GM18507 (cell line): ENCODE measurements at regions not wholly inside any gene's neighbourhood (a gene's known extent, or its start where the extent isn't known, plus 50 kb on each side); places are given as distances from the start of the nearest gene placed in this dataset.

Source experiments
- DNase-seq: peaks from one replicate; pipeline ENCODE4 v3.0.0; 2011; ENCODE audit warnings: low read depth; ENCODE audit not compliant: insufficient read length; ENCODE audit errors: extremely low spot score
- FAIRE-seq: peaks from 2 replicates; lab custom pipeline; 2011; peaks lifted over from hg19 to GRCh38; lab: Jason Lieb, UNC

DNA sequence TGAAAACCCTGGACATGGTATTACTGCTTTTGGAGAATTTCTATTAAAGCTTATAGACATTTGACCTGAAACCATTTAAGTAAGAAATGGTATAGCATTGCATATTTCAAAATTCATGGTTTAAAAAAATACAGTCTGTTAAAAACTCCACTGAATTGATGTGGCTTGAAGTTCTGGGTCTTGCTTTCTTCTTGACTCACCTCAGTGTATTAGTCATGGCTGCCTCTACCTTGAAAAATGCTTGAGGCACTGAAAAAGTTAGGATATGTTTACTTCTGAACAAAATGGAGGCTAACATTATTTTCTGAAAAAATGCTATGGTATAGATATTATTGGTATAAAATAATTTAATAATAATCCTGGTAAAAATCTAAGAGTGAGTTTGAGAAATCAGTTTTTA, 349.2 kb downstream of the AASDHPPT start:
- FAIRE-seq = no peak
- no peak for DNase-seq

DNA sequence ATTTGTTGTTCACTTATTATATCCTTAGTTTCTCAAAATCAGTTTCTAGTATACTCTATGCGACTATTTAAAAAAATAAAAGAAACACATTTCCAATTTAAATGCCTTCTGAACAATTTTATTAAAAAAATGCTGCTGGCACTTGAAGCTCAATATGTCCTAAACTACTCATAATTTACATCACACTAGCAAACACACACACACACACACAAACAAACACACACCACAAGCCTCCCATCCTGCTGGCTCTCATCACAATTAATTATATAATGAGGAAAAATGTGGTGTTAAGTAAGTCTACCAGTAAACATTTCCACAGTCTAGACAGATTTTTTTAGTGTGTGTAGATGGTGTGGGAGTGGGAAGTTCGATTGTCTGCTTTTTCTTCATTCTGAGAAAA, 350.3 kb downstream of the AASDHPPT start:
- DNase-seq (no peak), FAIRE-seq (no peak)

DNA sequence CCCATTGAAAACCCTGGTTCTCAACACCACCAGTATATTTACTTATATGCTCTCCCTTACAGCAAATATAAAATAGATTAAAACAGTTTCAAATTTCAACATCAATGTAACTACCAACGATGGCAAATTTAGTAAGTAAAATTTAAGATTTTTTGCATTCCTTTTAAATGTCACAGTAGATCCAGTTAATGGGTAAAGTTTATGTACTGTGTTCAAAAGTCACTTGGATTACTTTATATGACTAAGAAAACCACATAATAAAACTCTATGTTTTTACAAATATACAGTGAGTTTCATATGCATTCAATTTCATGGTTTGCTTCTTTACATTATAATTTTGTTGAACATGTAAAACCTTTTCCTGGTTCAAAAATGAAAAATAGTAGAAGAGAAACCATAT, 364.6 kb downstream of the AASDHPPT start:
- no peak for FAIRE-seq
- no peak for DNase-seq

DNA sequence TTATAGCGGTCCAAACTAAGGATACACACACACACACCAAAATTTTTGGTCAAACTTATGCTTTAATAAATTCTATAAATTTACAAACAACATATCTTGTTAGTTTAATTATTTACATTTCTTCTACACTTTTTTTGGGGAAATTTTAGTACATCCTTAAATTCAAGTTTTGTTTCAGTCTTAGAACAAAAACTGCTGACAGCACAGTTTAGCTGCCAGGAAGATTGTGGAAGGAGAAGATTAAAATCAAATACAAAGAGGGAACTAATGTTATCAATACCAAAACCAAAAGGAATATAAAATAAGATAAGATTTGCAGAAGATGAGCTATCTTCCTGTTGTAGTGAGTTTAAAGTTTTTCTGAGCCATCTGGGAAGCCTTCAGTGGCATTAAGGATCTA, 368.8 kb downstream of the AASDHPPT start:
- FAIRE-seq = no peak
- no peak for DNase-seq

DNA sequence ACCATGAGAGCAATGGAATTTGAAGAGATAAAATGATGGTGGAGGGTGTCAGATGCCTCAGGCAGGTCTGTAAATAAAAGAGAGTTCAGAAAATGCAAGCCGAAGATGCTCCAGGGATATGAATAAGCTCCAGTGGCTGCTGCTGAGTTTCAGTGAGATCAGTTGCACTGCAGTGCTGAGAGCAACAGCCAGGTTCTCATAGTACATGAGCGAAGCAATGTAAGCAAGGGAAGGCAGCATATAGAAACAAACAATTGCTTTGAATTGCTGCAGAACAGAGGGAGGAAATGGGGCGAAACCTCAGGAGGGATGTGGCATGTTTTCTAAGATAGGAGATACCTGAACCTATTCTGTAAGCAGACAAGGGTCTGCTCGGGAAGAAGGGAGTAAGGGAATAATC, 369.5 kb downstream of the AASDHPPT start:
- FAIRE-seq = no peak

DNA sequence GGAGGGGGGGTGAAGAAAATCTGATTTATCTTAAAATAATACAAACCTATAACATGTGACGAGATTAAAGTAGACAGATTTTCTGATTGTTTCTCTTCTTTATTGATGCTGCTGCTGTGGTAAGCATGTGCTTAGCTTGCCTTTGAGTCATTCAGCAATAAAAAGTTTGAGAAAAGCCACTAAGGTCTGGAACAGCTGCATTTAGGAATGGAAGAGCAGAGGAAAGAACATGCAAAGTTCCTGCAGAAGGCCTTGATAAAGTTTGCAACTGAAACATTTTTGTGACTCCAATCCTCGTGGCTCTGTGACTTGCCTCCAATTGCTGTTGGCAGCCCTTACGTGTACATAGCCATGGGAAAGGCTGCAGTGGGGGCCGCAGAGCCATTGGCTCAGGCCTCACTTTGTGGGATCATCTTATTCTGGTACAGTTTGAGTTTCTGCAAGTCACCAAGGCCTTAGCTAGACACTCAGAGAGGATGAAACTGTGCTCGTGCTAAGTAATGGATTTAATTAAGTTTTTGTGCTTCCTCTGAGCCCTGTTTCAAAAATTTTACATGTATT, 370.2 kb downstream of the AASDHPPT start:
- FAIRE-seq = no peak
- DNase-seq = no peak

More for the DNA sequence above, 369.5 kb downstream of the AASDHPPT start:
- no peak for DNase-seq

DNA sequence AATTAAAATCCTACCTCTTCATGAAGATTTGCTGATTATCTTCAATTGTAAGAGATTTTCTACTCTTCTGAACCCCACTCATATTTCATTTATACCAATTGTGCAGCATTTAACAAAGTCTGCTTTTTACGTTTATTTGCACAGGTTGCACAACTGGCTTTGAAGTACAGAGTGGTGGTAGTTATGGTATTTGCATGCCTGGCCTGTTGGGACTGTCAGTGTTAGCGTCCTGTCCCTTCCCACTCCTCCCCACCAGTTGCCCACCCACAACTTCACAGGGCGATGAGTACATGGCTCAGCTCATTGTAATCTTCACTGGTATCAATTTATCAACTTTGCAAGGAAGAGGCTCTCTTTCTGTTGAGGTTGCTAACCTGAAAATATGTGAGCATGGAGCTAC, 372.3 kb downstream of the AASDHPPT start:
- DNase-seq (no peak), FAIRE-seq (no peak)

DNA sequence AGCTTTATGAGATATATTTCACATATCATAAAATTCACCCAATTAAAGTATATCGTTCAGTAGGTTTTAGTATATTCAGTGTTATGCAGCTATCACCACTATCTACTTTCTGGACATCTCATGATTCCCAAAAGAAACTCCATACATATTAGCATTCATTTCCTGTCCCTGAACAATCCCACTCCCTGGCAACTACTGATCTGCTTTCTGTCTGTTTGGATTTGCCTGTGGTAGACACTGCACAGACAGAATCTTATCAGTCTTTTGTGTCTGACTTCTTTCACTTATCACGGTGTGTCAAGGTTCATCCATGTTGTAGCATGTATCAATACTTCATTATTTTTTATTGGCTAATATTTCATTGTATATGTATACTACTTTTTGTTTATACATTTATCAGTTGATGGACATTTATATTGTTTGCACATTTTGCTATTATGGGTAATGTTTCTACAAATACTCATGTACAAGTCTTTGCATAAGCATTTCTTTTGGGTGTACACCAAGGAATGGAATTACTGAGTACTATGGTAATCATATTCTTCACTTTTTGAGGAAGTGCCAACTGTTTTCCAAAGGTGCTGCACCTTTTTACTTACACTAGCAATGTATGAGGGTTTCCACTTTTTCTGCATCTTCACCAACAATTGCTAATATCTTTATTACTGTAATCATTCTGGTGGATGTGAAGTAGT, 373.9 kb downstream of the AASDHPPT start:
- FAIRE-seq = no peak
- DNase-seq = no peak

DNA sequence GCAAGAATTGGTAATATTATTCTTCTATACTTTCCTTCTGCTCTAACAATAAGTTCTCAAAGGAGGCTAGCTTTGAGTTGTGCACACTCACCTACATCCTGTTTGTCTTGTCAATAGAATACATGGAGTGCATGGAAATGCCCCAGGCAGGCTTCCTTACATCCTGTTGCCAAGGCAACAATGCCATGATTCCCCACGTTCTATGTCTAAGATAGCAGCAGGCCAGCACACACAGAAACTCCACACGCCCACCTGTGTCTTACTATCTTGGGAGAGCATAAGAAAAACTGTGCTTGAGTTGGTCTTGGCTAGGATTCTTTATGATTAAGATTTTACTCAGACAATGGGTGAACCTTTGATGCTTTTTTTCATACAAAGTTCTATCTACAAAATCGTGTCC, 379.2 kb downstream of the AASDHPPT start:
- DNase-seq (no peak), FAIRE-seq (no peak)

DNA sequence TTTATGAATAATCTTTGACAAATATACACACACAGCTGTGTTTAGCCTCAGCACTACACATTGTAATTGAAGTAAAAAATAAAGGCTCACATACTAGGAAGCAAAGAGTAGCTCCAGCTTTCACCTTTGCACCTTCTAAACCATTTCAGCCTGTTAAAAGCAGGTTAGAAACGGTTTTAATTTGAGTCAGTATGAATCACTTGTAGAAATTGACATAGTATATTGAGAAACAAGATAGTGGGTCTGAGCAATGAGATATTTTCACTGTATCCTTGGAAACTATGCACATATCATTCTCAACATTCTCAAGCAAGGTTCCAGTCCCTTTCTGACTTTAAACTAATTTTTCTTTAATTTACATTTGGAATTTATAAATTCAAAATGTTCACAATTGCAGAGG, 380.3 kb downstream of the AASDHPPT start:
- no peak for FAIRE-seq

DNA sequence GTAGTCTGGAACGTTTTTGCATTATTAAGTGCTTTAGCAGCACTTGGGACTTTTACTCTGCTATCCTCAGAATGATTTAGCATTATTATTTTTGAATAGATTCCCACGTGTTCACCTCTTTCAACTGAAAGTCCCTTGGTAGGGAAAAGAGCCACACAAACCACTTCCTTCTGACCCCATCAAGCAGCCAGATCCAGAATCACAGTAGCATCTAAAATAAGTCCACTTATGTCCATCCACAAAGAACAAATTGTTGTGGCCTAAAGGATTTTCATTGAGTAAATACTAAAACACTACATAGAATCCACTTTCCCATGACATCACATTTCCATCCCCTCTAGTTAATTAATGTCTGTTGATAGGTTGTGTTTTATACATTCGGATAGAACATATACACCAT, 381.7 kb downstream of the AASDHPPT start:
- FAIRE-seq (no peak), DNase-seq (no peak)

More for the DNA sequence above, 380.3 kb downstream of the AASDHPPT start:
- DNase-seq = no peak

DNA sequence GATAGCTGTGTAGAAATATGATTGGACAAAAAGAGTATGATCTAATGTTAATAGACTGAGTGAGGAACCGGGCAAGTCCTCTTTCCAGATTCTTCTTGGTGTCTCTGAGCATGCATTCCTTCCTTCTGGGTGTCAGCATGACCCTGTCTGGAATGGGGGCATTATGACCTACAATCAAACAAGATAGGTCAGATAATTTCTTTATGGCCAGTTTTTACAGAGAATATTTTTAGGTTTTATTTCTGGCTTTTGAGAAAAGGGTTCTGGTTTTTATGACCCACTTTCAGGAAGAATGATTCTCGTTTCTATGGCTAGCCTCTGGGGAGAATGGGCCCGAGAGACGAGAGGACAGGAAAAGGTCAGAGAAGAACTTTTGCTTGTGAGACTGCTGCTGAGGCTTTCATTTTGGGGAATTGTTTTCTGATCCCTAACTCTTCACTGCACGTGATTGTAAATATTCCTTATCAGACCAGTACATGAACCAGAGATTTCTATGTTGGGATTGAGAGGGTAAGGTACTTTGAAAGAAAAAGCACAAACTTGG, 383.8 kb downstream of the AASDHPPT start:
- no peak for DNase-seq
- FAIRE-seq = no peak

DNA sequence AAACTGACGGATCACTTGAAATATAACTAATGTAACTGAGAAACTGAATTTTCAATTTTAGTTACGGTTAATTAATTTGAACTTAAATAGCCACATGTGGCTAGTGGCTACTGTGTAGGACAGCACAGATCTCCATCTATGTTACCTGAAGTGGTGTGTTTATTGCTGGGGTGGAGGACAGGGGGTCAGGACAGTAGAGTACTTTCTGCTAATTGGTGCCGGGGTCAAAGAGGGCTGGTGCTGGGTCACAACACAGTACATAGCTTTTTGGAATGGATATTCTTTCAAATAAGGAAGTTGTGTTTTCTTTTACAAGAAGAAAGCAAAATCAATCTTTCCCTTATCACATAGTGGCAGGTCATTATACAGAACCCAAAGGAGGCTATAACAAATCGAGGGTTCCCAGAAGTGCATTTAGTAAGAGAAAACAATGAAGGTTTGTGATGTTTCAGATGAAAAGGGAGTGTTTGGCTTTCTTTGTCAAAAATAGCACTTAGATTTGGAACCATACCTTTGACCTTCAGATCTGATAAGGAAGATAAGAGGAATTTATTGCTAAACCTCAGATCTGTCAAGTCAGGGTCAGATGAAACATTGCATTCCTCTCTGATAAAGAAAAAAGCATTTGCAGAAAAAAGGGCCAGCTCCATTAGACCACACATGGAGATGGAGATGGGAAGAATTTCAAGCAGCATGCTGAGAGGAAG, 384.5 kb downstream of the AASDHPPT start:
- FAIRE-seq (no peak), DNase-seq (no peak)

DNA sequence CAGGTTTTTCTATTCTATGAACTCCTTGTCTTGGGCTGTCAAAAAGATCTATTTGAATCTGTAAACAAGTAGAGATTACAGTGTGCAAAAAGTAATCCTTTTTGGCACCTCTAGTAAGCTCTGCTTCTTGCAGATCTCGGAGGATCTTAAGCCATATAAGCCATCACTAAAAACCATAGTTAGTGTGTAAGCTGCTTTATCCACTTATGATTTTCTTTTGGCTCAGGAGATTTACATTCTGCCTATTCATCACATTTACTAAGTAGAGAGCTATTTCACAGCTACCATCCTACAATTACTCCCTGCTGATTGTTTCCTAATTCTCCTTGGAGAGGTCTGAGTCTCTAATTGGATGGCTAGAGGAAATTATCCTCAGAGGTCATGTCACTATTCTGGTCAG, 385.7 kb downstream of the AASDHPPT start:
- no peak for DNase-seq
- FAIRE-seq = no peak

DNA sequence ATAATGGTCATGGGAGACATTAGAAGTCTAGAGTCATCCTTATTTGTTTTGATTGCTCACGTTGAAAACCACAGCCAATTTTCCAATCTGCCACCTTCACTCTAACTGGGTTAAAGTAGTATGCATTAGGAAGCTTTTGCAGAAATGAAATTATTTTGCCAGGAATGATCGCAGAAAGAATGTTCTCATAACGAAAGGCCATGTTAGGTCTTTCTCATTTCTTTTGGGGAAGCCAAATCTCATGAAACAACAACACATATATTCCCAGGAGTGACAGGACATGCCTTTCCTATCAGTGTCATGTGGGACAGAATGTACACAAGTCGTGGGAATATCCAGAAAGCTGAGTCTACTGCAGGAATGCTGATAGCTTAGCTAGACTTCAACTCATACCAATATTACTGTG, 386.3 kb downstream of the AASDHPPT start:
- FAIRE-seq (no peak), DNase-seq (no peak)

DNA sequence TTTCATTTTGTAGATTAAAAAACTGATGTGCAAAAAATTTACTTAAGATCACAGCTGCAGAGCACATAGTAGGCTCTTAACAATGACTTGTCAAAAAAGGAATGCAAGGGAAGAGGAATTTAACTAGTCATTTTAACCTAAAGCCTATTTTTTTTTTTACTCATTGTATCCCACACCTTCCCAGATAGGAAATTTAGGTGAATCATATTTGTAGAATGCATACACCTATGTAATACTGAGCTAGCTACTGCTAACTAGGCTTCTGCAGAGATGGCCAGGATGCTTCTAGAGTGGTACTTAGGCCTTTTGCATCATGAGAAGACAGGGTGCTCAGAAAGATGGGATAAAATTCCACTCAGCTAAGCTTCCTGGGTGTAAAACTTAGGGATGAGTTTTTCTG, 387.3 kb downstream of the AASDHPPT start:
- FAIRE-seq (no peak), DNase-seq (no peak)

DNA sequence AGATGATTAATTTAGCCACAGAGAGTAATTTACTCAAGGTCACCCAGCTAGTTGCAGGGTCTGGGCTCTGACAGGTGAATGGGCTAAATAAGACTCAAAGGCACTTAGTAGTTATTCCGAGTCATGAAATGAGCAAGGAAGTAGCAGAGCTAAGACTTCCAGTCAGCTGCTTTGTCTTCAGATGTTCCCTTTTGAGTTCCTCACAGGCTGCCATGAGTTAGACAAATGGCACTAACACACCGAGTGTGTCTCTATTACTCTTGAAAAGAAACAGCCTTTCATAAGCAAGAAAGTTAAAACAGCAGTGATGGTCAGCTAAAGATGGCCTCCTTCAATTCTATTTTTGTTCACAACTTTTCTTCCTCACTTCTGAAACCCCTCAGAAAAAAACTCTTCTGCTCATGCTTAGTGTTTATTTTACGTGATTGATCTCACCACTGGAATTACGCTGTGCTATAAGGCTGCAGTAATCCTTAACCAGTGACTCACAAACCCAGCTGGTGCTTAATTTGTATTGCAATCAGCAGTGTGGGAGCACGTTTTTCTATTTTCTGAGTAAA, 389.1 kb downstream of the AASDHPPT start:
- no peak for FAIRE-seq
- DNase-seq = no peak

DNA sequence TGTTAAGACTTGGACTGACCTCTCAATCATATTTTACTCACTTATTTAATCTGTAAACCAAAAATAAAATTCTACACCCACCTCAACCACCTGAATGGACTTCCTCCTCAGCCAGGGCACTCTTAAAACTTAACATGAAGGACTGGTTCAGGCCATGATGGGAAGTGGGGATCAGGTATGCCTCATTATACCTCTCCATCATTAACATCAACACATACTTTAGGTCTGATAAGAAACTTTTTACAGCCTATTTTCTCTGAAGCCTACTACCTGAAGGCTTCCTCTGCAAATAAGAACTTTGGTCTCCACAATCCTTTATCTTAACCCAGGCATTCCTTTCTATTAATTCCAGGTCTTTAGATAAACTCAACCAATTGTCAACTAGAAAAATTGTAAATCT, 390.0 kb downstream of the AASDHPPT start:
- no peak for FAIRE-seq
- no peak for DNase-seq

DNA sequence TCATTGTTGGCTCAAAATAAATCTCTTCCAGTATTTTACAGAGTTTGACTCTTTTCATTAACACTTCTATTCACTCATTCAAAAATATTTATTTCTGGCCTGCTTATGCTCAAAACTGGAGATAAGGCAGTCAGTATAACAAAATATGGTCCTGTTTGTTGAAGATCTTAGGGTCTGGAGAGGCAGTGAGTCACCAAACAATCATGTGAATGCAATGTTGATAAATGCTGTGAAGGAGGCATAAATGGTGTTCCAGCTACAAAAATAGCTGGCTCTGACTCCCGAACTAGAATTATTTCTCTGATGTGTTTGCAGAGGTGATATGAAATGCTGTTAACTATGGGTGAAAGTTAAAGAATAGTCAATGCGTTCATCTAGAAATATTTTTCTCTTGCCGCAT, 390.6 kb downstream of the AASDHPPT start:
- DNase-seq (no peak), FAIRE-seq (no peak)

DNA sequence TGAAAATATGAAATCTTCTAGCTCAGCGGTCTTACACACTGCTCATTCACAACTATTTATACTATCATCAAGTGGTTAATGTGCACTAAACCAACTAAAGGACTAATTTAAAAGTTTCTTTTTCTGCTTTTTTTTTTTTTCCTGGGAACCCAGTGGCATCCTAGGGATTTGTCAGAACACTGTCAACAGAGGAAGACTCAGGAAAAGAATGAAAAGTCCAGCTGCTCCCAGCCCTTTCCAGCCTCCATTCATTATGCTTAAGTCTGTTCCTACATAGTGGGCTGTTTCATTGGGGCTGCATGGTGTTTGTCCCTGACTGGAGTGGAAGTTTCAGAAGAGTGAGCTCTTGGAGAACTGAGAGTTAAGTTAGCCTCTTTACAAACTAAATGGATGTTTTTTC, 391.1 kb downstream of the AASDHPPT start:
- no peak for DNase-seq
- FAIRE-seq = no peak
